Smooth muscle cell of the brain vasculature (primary cell): ENCODE measurements at regions not wholly inside any gene's neighbourhood (a gene's known extent, or its start where the extent isn't known, plus 50 kb on each side); places are given as distances from the start of the nearest gene placed in this dataset.

Source experiments
- DNase-seq: peaks from one replicate; pipeline ENCODE4 v3.0.0-alpha.2; 2012; ENCODE audit warnings: low read depth, low spot score

GRCh38 chr3:25288413-25288812 is 139.7 kb upstream of the RARB start:
- no peak for DNase-seq

- DNase-seq: no peak
Observed at GRCh38 chr3:25289156-25289555, 138.9 kb upstream of the RARB start.

GRCh38 chr3:25289663-25290062 is 138.4 kb upstream of the RARB start:
- DNase-seq: no peak

- DNase-seq: no peak
Observed at GRCh38 chr3:25291481-25291905, 136.6 kb upstream of the RARB start.

DNA sequence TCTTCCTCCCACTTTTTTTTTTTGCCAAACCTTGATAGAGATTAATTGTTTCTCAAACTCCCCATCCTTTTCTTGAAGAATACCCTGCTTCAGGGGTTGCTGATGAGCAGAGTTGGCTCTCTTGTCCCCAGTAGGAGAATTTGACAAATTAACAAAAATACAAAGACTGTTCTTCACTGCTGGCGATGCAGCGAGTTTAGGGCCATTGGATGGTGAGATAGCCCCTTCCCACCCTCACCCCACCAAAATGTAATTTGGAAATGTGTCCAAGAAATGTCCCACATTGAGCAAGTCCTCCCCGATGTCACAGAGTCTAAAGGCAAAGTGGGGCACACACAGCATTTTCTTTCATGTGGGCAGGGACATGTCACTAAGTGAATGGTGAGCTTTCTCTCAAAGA is 136.0 kb upstream of the RARB start:
- DNase-seq: no peak

DNA sequence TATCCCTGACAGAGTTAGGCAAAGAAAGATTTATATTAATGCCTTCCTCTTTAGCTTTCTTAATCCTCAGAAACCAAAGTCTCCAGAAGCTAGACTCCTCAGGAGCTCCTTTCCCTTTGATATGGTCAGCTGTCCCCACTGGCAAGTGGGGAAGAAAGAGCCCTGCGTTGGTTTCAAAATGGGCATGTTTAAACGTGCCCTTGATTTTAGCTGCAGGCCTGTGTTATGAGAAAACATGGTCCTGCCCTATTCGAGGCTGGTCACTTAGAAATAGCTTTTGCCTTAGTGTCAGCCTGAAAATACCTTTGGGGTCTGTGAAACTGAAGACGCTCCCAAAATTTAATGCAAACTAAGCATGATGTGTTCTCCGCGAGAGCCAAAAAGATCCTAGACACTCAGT is 135.5 kb upstream of the RARB start:
- DNase-seq: no peak

GRCh38 chr3:25293736-25294135 is 134.3 kb upstream of the RARB start:
- no peak for DNase-seq

GRCh38 chr3:25294169-25294805 is 133.8 kb upstream of the RARB start:
- DNase-seq: no peak

GRCh38 chr3:25297667-25298585 is 130.1 kb upstream of the RARB start:
- peak; percentile 69 for DNase-seq

DNA sequence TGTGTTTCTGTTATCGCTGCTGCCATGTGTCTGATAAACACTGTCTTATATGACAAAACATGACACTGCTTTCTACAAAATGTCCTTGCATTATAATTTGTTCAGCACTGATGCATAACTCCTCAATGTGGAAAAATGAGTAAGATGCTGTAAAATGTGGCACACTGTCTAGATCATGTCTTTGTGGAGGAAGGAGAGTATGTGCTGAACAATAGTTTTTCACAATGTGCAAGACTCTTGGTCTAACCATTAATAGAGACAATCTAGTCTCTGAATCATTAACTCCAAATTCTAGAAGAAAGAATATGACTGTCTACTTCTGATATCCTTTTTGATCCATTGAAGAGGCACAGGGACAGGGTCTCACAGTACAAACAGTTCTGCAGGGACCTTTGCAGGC is 127.9 kb upstream of the RARB start:
- DNase-seq: no peak

DNA sequence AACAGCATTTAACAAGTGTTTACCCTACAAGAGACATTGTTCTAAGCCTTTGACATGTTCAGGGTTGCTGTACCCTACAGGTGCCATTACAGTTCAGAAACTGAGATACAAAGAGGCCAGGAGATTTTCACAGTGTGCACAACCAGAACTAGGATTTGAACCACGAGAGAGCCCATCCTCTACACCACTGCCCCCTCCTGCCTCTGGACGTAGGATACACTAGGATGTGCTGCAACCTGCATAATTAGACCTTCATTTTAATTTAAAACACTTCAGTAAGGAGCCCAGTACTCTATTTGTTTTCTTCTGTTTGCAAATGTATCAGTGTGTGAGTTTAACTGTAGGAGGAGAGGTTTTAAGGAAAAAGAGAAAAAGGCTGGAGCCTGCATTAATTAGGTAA is 123.1 kb upstream of the RARB start:
- DNase-seq: no peak

- no peak for DNase-seq
Observed at GRCh38 chr3:25306066-25306465, 122.0 kb upstream of the RARB start.

DNA sequence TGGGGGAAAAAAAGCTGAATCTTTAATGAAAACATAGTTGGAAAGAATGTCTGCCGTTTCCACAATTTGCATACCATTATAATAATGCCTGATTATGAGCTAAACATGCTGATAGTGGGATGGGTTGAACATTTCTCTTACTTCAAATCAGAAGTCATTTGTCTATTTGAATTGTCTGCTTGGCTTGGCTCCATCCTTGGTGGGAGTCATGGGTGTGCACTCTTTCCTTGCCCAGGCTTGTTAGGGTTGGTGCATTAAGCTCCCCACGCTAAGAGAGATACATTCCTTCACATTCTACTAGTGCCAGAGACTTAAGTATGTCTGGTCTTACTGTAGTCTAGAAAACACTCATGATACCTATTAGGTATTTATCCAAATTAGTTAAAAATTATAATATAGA is 121.4 kb upstream of the RARB start:
- DNase-seq: no peak

DNA sequence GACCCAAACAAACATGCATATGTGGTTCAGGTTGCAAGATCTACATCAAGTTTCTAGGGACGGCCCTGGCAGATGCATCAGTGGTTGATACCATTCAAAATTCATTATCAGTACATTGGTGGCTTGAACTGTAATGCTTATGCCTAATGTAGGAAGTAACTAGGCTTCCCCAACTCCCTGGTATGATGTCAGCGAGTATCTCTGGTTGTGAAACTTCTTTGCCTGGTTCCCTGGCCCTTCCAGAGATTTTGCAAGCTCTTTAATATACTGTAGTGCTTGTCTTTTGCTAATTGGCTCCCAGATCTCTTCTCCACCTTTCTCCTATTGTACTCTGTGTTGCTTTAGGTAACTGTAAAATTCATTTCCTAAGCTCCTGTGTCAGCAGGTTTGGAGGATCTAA is 114.8 kb upstream of the RARB start:
- DNase-seq: no peak

DNA sequence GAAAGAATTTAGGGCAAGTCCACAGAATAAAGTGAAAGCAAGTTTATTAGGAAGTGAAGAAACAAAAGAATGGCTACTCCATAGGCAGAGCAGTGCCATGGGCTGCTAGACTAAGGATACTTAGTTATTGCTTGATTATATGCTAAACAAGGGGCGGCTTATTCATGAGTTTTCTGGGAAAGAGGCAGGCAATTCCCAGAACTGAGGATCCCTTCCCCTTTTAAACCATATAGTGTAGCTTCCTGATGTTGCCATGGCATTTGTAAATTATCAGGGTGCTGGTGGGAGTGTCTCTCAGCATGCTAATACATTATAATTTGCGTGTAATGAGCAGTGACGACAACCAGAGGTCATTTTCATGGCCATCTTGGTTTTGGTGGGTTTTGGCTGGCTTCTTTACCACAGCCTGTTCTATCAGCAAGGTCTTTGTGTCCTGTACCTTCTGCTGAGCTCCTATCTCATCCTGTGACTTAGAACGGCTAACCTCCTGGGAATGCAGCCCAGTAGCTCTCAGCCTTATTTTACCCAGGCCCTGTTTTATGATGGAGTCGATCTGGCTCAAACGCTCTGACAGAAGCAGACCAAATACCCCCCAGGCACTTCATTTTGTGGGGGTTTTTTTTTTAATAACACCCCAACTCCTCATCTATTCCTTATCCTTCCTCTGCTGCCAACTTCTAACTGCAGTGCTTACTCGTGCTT is 103.0 kb upstream of the RARB start:
- DNase-seq: no peak

- no peak for DNase-seq
Observed at GRCh38 chr3:25335356-25335755, 92.7 kb upstream of the RARB start.

DNA sequence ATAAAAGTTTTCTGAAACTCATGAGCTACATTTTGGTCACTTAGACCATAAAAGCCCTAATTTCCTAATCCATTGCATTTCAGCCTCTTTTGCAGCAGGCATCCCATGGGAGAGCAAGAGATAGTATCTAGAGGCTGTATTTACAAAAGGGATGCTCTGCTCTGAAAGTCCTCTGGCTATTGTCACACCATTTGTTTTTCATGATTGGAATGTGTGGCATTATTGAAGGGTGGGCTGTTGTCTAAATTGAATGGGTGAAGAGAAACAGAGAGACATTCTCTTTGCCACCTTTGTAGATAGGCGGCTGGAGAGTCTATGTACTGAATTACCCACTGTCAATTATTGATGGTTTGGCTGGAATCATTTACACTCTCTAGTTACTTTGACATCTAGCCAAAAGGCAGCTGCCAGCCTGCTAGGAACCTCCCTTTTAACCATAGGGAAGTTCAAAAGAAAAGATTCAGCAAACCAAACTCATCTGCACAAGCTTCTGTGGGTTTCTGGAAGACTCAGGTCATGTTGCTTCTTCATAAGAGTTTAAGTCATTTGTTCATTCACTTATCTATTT is 89.8 kb upstream of the RARB start:
- DNase-seq: no peak

DNA sequence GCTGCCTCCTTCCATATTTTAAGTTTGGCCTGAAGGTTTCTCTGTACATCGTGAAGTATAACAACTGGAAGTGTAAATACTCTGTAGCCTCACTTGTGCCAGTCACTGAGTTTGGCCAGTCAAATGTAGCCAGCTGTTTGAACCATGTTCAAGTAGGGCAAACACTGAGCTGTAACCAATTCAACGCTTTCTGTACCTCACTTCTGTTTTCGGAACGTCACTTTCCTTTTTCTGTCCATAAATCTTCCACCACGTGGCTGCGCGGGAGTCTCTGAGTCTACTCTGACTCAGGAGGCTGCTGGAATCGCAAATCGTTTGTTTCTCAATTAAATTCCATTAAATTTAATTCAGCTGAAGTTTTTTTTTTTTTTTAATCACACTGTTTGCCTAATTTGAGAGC is 88.8 kb upstream of the RARB start:
- DNase-seq: no peak

DNA sequence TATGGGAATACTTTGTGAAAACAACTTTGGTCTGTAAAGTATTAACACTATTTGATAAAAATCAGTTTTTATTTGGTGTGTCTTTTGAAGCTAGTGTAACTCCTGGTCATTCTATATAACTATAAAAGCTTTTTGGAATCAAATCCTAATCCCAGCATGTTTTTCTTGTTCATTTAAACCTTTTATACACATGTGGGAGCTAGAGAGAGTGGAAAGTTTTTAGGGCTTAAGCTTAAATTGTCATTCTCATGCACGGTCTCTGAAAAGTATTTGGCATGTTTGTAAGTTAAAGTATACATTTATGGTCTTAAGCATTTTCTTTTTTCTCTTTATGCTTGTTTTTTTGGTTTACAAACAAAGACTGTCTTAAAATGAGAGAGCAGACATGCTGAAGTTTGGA is 83.4 kb upstream of the RARB start:
- DNase-seq: no peak

DNA sequence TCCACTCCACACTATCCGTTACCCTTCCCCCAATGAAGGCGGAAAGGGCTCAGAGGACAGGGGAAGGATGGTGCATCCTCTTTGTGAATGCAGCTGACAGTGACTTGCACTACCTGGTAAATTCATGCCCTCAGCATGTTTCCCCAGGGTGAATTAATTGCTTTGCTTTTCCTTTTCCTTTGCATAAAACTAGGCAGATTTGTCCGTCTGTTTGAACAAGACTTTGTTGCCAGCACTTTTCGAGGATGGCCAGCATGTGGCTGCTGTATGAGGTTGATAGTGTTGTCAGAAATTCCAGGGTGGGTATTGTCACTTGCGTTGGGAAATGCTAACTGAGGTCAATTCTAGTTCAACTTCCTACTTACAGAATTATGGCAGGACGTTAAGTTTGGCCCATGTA is 79.0 kb upstream of the RARB start:
- DNase-seq: no peak

DNA sequence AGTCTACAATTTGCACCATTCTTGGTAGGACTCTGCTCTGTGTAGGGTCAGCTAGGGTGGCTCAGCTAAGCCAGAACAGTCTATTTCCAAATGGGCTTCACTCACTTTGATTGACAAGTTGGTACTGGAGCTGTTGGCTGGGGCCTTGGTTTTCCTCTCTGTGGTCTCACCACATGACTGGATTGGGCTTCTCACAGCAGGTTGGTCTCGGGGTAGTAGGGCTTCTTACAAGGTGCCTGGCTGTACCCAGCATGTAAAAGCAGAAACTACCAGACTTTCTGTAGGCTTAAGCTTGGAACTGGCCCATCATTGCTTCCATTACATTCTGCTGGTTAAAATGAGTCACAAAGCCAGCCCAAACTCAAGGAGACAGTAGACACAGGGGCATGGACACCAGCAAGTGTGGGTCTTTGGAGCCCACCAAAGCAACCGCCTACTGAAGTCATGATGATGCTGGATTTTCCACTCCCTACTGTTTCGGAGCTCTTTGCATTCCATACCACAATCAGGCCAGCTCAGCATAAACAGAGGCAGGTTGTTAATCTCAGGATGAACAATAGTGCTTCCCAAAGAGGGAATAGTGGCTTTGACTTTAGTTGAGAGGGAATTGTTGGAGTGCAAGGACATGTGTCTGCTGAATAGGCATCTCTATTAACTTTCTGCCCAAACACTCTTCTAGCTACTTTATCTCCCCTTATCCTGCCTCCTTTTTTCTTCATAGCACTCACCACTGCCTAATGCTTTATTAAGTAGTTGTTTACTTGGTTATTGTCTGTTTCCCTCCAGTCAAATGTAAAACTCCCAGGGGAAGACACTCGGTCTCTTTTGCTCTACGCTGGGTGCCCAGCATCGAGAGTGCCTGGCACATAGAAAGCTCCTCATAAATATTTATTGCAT is 78.0 kb upstream of the RARB start:
- DNase-seq: no peak
